ENCODE measurements at regions not wholly inside any gene's neighbourhood (a gene's known extent, or its start where the extent isn't known, plus 50 kb on each side); places are given as distances from the start of the nearest gene placed in this dataset.

DNA sequence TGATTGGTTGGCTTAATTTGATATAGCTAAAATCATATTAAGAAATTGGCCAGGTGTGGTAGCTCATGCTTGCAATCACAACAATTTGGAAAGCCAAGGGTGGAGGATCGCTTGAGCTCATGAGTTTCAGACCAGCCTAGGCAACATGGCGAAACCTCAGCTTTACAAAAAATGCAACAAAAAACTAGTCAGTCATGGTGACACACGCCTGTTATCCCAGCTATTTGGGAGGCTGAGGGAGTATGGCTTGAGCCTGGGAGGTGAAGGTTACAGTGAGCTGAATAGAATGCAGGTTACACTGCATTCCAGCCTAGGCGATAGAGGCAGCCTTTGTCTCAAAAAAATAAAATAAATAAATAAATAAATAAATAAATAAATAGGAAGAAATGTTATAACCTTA, 1579.6 kb upstream of the SLC10A2 start:
- Histone ChIP-seq H3K23ac (ENCODE audit: insufficient read length) (no peak overlapping the region), H4K8ac (ENCODE audit: extremely low read depth, insufficient read depth, low read length) (no peak overlapping the region), H3K27ac (ENCODE audit: low read depth, low read length) (no peak overlapping the region), H3K27me3 (replicated peaks in 1 of 4; ENCODE audit: control insufficient read depth in 3 of 4, extremely low read depth in 1 of 4, insufficient read depth in 3 of 4, low read length in 3 of 4) (no peaks in the 10 kb centered on the region), H3K56ac (replicated peaks; ENCODE audit: insufficient read length, low read depth, low read length) (no peak overlapping the region), H3K79me2 (ENCODE audit: control insufficient read depth in 1 of 2, insufficient read depth in 2 of 2, low read length in 2 of 2) (no peaks in the 10 kb centered on the region), H2AK5ac (ENCODE audit: low read depth, low read length) (no peak overlapping the region), H3K79me1 (ENCODE audit: low read depth, low read length) (no peaks in the 10 kb centered on the region), H4K5ac (ENCODE audit: insufficient read length, low read depth, low read length) (no peak overlapping the region), H4K91ac (replicated peaks; ENCODE audit: insufficient read length, low read length) (no peak overlapping the region), H3K18ac (ENCODE audit: extremely low read depth, low read length) (no peak overlapping the region), H3K4me2 (ENCODE audit: insufficient read depth in 1 of 2, low read depth in 2 of 2, low read length in 2 of 2) (no peak overlapping the region), H2BK15ac (ENCODE audit: low read length) (no peak overlapping the region), H2BK20ac (ENCODE audit: low read length) (no peak overlapping the region), H2BK12ac (ENCODE audit: low read depth, low read length) (no peak overlapping the region), H4K20me1 (replicated peaks in 1 of 2; ENCODE audit: control insufficient read depth in 1 of 2, insufficient read depth in 2 of 2, low read length in 2 of 2) (no peaks in the 10 kb centered on the region), H3K4me3 (ENCODE audit: extremely low read depth in 1 of 4, insufficient read depth in 2 of 4, low read depth in 3 of 4, low read length in 4 of 4) (no peak overlapping the region), H3K23me2 (ENCODE audit: low read depth, low read length) (no peaks in the 10 kb centered on the region), H2BK120ac (replicated peaks; ENCODE audit: low read depth, low read length) (no peak overlapping the region), H3K14ac (ENCODE audit: insufficient read length) (no peak overlapping the region), H3K9me3 (ENCODE audit: insufficient read depth in 2 of 2, low read depth in 1 of 2, low read length in 1 of 2) (no peaks in the 10 kb centered on the region), H2BK5ac (ENCODE audit: low read depth, low read length) (no peak overlapping the region), H3K4me1 (replicated peaks in 1 of 4; ENCODE audit: control insufficient read depth in 3 of 4, insufficient read depth in 4 of 4, low read length in 3 of 4) (no peaks in the 10 kb centered on the region), H3K4ac (replicated peaks; ENCODE audit: insufficient read length, low read depth, low read length) (no peak overlapping the region), H3K9ac (replicated peaks in 1 of 4; ENCODE audit: extremely low read depth in 1 of 4, low read depth in 3 of 4, low read length in 3 of 4) (no peak overlapping the region), H2AFZ (ENCODE audit: low read length) (no peak overlapping the region), H3K36me3 (ENCODE audit: control insufficient read depth in 2 of 4, insufficient read depth in 4 of 4, low read length in 3 of 4) (no peaks in the 10 kb centered on the region)
- TF ChIP-seq TEAD4 (IDR thresholded peaks at IDR 0.05; ENCODE audit: low read depth, low read length) (no peak), CBX5 (IDR thresholded peaks at IDR 0.05; ENCODE audit: low read depth, low read length) (no peak), BACH1 (IDR thresholded peaks at IDR 0.05; ENCODE audit: low read length) (no peak), JUN (IDR thresholded peaks at IDR 0.05; ENCODE audit: low read depth, low read length) (no peak), SRF (IDR thresholded peaks at IDR 0.05; ENCODE audit: low read depth, low read length) (no peak)
- TF ChIP-seq, protein P1, sequence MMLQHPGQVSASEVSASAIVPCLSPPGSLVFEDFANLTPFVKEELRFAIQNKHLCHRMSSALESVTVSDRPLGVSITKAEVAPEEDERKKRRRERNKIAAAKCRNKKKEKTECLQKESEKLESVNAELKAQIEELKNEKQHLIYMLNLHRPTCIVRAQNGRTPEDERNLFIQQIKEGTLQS (IDR thresholded peaks at IDR 0.05; ENCODE audit: insufficient read depth, low read depth, low read length): no peak
- TF ChIP-seq, protein P2, sequence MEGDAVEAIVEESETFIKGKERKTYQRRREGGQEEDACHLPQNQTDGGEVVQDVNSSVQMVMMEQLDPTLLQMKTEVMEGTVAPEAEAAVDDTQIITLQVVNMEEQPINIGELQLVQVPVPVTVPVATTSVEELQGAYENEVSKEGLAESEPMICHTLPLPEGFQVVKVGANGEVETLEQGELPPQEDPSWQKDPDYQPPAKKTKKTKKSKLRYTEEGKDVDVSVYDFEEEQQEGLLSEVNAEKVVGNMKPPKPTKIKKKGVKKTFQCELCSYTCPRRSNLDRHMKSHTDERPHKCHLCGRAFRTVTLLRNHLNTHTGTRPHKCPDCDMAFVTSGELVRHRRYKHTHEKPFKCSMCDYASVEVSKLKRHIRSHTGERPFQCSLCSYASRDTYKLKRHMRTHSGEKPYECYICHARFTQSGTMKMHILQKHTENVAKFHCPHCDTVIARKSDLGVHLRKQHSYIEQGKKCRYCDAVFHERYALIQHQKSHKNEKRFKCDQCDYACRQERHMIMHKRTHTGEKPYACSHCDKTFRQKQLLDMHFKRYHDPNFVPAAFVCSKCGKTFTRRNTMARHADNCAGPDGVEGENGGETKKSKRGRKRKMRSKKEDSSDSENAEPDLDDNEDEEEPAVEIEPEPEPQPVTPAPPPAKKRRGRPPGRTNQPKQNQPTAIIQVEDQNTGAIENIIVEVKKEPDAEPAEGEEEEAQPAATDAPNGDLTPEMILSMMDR (IDR thresholded peaks at IDR 0.05; ENCODE audit: control extremely low read depth in 1 of 3, insufficient read depth in 1 of 3, low read depth in 1 of 3, low read length in 3 of 3): no peak
- POLR2A ChIA-PET (ENCODE audit: partially characterized antibody): no interaction called here
- FAIRE-seq (no peak), DNase-seq (ENCODE audit: low read depth in 1 of 2, low spot score in 2 of 2) (no peak)
- WGBS, 2 experiments (ENCODE audit: extremely low coverage in 1 of 2, insufficient coverage in 1 of 2, insufficient read length in 1 of 2, insufficient replicate concordance in 2 of 2, low coverage in 1 of 2, low lambda C conversion rate in 2 of 2, missing lambda C conversion rate in 1 of 2): 96% methylated on average over 4 of the region's 4 CpGs; no CpG with 5 or more reads in 1 of the 2 experiments
- CTCF ChIA-PET (ENCODE audit: partially characterized antibody): no interaction called here
